ENCODE measurements at regions not wholly inside any gene's neighbourhood (a gene's known extent, or its start where the extent isn't known, plus 50 kb on each side); places are given as distances from the start of the nearest gene placed in this dataset.

DNA sequence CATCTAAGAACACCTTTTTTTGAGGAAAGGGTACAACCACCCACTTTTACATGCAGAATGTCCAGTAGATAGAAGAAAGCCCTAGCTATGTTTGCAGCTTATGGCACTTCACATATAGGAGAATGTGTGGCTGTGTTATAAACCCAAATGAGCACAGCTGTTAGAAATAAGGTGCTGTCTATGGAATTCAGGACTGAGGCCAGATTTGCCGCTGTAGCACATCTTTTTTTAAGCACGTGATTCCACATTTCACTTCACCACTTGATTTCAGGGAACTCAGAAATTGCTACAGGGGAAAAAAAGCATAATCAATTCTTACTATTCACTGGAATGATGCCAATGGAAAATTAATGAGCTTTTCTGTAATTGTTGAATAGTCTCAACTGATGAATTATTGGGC, 147.2 kb upstream of the ADAMTS5 start:
- TF ChIP-seq, protein P1, sequence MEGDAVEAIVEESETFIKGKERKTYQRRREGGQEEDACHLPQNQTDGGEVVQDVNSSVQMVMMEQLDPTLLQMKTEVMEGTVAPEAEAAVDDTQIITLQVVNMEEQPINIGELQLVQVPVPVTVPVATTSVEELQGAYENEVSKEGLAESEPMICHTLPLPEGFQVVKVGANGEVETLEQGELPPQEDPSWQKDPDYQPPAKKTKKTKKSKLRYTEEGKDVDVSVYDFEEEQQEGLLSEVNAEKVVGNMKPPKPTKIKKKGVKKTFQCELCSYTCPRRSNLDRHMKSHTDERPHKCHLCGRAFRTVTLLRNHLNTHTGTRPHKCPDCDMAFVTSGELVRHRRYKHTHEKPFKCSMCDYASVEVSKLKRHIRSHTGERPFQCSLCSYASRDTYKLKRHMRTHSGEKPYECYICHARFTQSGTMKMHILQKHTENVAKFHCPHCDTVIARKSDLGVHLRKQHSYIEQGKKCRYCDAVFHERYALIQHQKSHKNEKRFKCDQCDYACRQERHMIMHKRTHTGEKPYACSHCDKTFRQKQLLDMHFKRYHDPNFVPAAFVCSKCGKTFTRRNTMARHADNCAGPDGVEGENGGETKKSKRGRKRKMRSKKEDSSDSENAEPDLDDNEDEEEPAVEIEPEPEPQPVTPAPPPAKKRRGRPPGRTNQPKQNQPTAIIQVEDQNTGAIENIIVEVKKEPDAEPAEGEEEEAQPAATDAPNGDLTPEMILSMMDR (IDR thresholded peaks at IDR 0.05) = no peak
- H3K4me3 ChIP-seq = no peak overlapping the region
- DNase-seq (ENCODE audit: low spot score) = no peak
- H3K27ac ChIP-seq = no peak overlapping the region

- no peak overlapping the region for H3K27ac ChIP-seq
- TF ChIP-seq, protein P1 (IDR thresholded peaks at IDR 0.05) = no peak
- no peak overlapping the region for H3K4me3 ChIP-seq
- no peak for DNase-seq (ENCODE audit: low spot score)
Measured at GRCh38 chr21:27112186-27112585, 145.3 kb upstream of the ADAMTS5 start.

GRCh38 chr21:27110956-27111355, 144.1 kb upstream of the ADAMTS5 start:
- no peak overlapping the region for H3K4me3 ChIP-seq
- TF ChIP-seq, protein P1 (IDR thresholded peaks at IDR 0.05) = no peak
- no peak overlapping the region for H3K27ac ChIP-seq
- DNase-seq (ENCODE audit: low spot score) = no peak

DNA sequence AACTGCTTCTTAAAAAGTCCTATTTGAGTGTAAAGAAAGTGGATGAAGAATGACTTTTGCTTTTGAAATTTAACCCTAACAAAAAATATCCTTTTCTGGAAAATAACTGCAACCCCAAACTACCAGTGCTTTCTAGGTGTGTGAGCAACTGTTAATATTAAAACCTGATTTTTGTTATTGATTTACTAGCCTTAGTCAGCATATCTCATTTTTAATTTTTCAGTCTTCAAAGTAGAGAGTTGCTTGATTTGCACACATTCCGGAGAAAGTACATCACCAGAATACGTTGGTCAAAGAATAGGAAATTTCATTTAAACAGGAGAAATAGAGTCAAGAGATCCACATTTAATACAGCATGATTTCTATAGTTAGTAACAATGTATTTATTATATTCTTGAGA, 141.8 kb upstream of the ADAMTS5 start:
- no peak for DNase-seq (ENCODE audit: low spot score)
- Histone ChIP-seq H3K4me3 (no peak overlapping the region), H3K27ac (no peak overlapping the region)
- TF ChIP-seq, protein P1 (IDR thresholded peaks at IDR 0.05) = no peak

GRCh38 chr21:27108228-27108627, 141.3 kb upstream of the ADAMTS5 start:
- Histone ChIP-seq H3K27ac (no peak overlapping the region), H3K4me3 (no peak overlapping the region)
- TF ChIP-seq, protein P1 (IDR thresholded peaks at IDR 0.05) = no peak
- no peak for DNase-seq (ENCODE audit: low spot score)

GRCh38 chr21:27104846-27105431, 138.1 kb upstream of the ADAMTS5 start:
- Histone ChIP-seq H3K27ac (no peak overlapping the region), H3K4me3 (no peak overlapping the region)
- no peak for DNase-seq (ENCODE audit: low spot score)
- TF ChIP-seq, protein P1 (IDR thresholded peaks at IDR 0.05) = no peak

DNA sequence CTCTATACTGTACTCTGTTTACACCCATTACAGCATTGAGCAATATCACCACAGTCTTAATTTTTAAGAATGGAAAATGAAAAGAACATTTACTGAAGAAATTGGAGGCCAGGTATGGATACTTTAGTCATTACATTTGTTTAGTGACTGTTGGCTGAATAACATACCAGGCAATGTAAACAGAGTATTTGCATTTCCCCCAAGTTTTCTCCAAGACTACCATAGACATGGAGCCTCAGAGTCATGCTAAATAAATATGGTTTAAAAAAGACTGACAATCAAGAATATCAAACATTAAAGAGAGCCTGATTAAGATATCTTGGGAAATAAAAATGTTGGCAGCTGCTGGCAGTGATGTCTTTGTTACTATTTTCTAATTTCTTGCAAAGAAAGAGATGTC, 136.9 kb upstream of the ADAMTS5 start:
- Histone ChIP-seq H3K27ac (no peak overlapping the region), H3K4me3 (no peak overlapping the region)
- TF ChIP-seq, protein P1 (IDR thresholded peaks at IDR 0.05) = no peak
- DNase-seq (ENCODE audit: low spot score) = no peak

Measured in coronary artery (tissue), 2 donors.